GM19372 (cell line): ENCODE measurements at regions not wholly inside any gene's neighbourhood (a gene's known extent, or its start where the extent isn't known, plus 50 kb on each side); places are given as distances from the start of the nearest gene placed in this dataset.

ENCODE experiments used
- ATAC-seq: cut with Tn5 transposase; IDR thresholded peaks from one replicate; pipeline ENCODE4 v1.9.1; 2021; ENCODE audit warnings: mild to moderate bottlenecking, low read depth, moderate library complexity; ENCODE audit not compliant: unreplicated experiment

- no peak for ATAC-seq
These were observed 971.6 kb downstream of the SUCLG1 start for GRCh38 chr2:83487451-83487850.

DNA sequence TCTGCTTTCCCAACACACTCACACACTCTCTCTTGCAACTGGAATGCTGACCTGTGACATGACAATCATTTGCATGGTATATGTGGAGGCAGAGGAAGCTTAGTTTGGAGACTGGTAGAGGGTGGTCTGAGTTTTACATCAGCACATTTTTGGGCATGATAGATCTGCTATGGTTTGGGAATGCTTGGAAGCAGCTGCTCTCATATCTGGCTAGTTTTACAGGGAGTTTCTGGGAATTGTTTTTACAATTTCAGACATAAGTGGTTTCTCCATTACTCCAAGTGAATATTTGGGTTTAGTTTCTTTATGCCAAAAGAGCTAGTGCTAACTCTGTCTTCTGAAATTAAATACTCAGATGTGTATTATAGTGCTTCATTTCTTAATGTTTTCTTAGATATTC lies 977.6 kb downstream of the SUCLG1 start:
- ATAC-seq = no peak

GRCh38 chr2:83478037-83478436 lies 981.0 kb downstream of the SUCLG1 start:
- no peak for ATAC-seq

DNA sequence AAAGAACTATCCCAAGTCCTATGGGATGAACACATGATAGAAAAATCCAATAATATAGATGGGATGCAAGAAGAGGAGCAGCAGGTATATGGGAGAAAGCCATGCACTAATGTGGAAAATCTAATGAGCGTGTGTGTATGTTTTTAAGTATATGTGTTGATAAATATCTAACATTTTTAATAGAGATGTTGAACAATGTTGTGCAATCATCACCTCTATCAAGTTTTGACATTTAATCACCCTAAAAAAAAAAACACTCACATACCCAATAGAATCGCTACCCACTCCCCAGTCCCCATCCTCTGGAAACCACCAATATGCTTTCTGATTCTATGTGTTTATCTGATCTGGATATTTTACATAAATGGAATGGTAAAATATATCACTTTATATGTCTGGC lies 983.7 kb downstream of the SUCLG1 start:
- ATAC-seq = no peak

- ATAC-seq = no peak
These were observed 987.4 kb downstream of the SUCLG1 start for GRCh38 chr2:83471655-83472054.

DNA sequence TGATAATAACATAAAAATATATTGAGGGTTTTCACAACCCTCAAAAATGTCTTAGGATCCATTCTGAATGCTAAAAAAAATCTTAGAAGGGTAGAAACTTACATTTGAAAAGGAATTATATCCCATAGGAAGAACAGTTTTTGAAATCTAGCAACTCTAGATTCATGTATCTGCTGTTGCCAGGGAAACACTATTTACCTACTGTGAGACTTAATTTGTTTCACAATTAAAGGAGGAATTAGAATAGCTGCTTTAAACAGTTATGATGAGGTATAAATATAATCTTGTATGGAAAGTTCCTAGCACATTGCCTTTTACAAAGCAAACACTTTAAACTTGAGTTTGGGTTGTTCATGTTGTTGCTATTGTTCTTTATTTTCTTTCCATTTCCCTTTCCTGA lies 988.2 kb downstream of the SUCLG1 start:
- ATAC-seq = no peak

- no peak for ATAC-seq
These were observed 994.6 kb downstream of the SUCLG1 start for GRCh38 chr2:83464444-83464843.

- ATAC-seq = no peak
These were observed 996.2 kb downstream of the SUCLG1 start for GRCh38 chr2:83462881-83463280.

DNA sequence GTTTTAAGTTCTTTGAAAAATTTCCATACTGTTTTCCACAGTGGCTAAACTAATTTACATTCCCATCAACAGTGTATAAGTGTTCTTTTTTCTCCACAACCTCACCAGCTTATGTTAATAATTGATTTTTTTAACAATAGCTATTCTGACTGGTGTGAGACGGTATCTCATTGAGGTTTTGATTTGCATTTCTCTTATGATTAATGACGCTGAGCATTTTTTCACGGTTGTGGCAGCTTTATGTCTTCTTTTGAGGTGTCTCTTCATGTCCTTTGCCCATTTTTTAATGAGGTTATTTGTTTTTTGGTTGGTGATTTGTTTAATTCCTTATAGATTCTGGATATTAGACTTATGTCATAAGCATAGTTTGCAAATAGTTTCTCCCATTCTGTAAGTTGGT lies 997.9 kb downstream of the SUCLG1 start:
- ATAC-seq = no peak

GRCh38 chr2:83459456-83459855 lies 999.6 kb downstream of the SUCLG1 start:
- no peak for ATAC-seq

GRCh38 chr2:83435989-83436388 lies 1023.1 kb downstream of the SUCLG1 start:
- no peak for ATAC-seq

DNA sequence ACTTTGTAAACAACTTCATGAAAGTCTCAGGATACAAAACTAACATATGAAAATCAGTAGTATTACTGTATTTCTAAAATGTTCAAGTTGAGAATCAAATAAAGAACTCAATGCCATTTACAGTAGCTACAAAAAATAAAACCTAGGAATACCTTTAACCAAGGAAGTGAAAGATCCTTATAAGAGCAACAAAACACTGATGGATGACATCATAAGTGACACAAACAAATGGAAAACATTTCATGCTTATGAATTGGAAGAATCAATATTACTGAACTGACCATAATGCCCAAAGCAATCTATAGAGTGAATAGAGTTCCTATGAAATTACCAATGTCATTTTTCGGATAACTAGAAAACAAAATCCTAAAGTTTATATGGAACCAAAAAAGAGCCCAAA lies 1038.1 kb downstream of the SUCLG1 start:
- no peak for ATAC-seq

- no peak for ATAC-seq
These were observed 1064.8 kb downstream of the SUCLG1 start for GRCh38 chr2:83394134-83394904.

DNA sequence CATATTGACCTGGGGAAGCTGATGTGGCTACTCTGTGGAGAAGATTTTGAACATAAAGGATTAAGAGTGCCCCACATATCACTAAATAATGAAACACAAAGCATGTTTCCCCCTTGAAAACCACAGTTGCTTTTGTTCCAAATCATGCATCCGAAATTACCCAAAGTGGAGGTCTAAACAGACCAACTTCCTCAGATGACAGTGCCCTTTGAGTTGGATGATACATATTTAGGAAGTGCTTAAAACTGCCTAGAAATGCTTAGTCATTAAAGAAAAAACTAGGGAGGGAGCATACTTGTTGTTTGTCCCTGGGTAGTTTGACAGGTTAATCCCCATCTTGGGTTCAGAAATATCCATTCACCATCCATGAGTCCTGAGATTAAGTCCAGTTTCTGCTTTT lies 1070.3 kb downstream of the SUCLG1 start:
- no peak for ATAC-seq

- no peak for ATAC-seq
These were observed 1072.5 kb downstream of the SUCLG1 start for GRCh38 chr2:83386549-83386948.

GRCh38 chr2:83378921-83379320 lies 1080.2 kb downstream of the SUCLG1 start:
- ATAC-seq = no peak

DNA sequence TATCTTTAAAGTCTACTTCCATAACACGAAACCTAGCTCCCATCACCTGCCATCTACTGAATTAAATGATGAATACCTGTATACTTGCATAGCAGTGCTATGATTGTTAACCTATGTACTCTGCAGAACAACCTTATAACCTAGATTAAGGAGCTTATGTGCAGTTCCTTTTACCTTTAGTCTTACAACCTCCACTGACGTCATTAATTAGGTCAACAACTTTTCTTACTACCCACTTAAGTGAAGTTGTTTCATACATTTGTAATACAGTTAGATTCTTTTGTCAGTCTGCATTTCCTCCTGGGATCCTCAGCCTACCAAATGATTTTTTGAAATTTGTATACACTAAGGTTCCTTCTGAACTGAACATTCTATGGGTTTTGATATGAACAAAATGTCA lies 1082.3 kb downstream of the SUCLG1 start:
- no peak for ATAC-seq

DNA sequence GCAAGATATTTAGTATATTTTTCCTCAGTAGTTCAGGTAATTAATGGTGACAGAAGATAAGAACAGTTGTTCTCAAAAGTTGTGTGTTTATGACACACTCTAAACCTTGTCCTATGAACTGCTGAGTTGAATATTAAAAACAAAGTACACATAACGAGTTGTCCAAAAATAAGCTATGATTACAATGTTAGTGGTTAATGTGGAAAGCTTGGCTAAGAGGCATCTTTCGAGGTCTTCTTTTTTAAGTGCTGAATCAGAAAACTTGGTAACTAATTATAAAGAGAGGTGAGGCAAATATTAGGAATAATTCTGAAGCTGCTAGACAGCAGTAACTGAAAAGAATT lies 1088.7 kb downstream of the SUCLG1 start:
- no peak for ATAC-seq

DNA sequence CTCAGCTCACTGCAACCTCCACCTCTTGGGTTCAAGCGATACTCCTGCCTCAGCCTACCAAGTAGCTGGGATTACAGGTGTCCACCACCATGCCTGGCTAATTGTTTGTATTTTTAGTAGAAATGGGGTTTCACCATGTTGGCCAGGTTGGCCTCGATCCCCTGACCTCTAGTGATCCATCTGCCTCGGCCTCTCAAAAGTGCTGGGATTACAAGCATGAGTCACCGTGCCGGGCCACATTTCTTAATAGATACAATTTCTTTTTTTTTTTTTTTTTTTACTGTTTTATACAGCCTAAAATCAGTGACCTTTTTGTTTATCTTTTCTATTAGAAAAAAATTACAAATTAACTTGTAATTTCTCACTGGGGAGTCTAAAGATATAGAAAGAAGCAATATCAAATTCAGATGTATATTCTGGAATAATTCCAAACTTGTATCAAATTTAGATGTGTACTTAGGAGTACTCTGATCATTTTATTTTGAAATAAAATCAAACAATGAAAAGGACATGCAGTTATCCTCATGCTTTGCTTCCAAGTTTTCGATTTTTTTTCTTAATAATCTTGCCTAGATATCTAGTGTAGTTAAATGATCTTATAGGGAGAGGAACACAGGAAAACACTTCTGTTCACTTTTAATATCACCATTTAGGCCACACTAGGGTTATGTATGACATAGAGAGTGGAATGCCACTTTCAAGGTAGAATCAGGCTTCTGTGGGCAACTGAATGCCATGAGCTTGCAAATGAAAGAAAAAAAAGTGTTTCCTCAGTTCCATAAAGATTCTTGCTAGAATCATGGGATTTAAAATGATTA lies 1089.3 kb downstream of the SUCLG1 start:
- no peak for ATAC-seq

- no peak for ATAC-seq
These were observed 1090.2 kb downstream of the SUCLG1 start for GRCh38 chr2:83368916-83369315.

- no peak for ATAC-seq
These were observed 1090.6 kb downstream of the SUCLG1 start for GRCh38 chr2:83368461-83368860.

DNA sequence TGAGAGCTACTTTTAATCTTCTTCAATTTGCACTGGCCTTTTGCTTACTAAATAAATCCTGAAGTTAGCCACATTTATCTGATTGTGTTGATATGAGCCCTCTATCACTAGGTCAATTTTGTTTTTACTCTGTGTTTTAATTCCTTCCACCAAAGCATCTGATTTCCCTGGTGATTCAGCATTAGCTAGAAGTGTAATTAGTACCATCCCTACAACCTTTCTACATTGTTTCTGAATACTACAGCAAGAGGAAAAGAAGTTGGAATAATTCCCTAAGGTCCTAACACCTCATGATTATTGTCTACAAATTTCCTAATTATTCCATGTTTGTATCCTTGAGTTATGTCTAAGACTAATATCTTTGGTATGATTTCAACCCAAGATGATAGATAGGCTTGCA lies 1093.6 kb downstream of the SUCLG1 start:
- no peak for ATAC-seq
